ENCODE measurements at regions not wholly inside any gene's neighbourhood (a gene's known extent, or its start where the extent isn't known, plus 50 kb on each side); places are given as distances from the start of the nearest gene placed in this dataset.

DNA sequence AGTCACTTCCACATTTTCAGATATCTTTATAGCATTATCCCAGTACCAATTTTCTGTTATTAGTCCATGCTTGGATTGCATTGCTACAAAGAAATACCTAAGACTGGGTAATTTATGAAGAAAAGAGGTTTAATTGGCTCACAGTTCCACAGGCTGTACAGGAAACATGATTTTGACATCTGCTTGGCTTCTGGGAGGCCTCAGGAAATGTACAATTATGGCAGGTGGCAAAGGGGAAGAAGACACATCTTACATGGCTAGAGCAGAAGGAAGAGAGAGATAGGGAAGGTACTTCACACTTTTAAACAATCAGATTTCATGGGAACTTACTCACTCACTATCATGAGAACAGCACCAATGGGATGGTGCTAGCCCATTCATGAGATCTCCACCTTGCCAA, 172.3 kb upstream of the GPR149 start:
- TF ChIP-seq TAF1 (IDR thresholded peaks at IDR 0.05; ENCODE audit: low read depth, low read length) (no peak), POLR2A (IDR thresholded peaks at IDR 0.05; ENCODE audit: low read depth, low read length) (no peak), POLR2AphosphoS5 (IDR thresholded peaks at IDR 0.05; ENCODE audit: low read depth, low read length) (no peak), SPI1 (IDR thresholded peaks at IDR 0.05; ENCODE audit: low read depth, low read length) (no peak), PAX5 (IDR thresholded peaks at IDR 0.05; ENCODE audit: insufficient read depth, low read length, severe bottlenecking) (no peak)
